ENCODE measurements at regions not wholly inside any gene's neighbourhood (a gene's known extent, or its start where the extent isn't known, plus 50 kb on each side); places are given as distances from the start of the nearest gene placed in this dataset.

GRCh38 chr11:79794057-79794456 lies 353.2 kb upstream of the TENM4 start:
- POLR2A ChIA-PET: no interaction called here
- ATAC-seq (no peak), DNase-seq (no peak)
- no peak for TF ChIP-seq CTCF (IDR thresholded peaks at IDR 0.05)
- Mint-ChIP-seq H3K36me3 (ENCODE audit: low read depth) (no peaks in the 10 kb centered on the region), H3K9me3 (peaks cover 6% of the 10 kb centered on the region), H3K4me1 (ENCODE audit: low read depth) (no peaks in the 10 kb centered on the region), H3K27me3 (no peaks in the 10 kb centered on the region), H3K27ac (no peak overlapping the region), H3K4me3 (no peak overlapping the region)
- intact Hi-C loops (cut with micrococcal nuclease): no loop called here
- CTCF ChIA-PET: no interaction called here

GRCh38 chr11:79786961-79787360 lies 346.1 kb upstream of the TENM4 start:
- intact Hi-C loops (cut with micrococcal nuclease): no loop called here
- ATAC-seq (no peak), DNase-seq (no peak)
- TF ChIP-seq CTCF (IDR thresholded peaks at IDR 0.05): no peak
- no peaks in the 10 kb centered on the region for H3K4me1 Mint-ChIP-seq (ENCODE audit: low read depth)
- ChIA-PET POLR2A (no interaction called here), CTCF (no interaction called here)
- H3K36me3 Mint-ChIP-seq (ENCODE audit: low read depth): no peaks in the 10 kb centered on the region
- H3K4me3 Mint-ChIP-seq: no peak overlapping the region
- no peaks in the 10 kb centered on the region for H3K27me3 Mint-ChIP-seq
- peaks cover 8% of the 10 kb centered on the region for H3K9me3 Mint-ChIP-seq
- no peak overlapping the region for H3K27ac Mint-ChIP-seq

GRCh38 chr11:79783833-79784232 lies 343.0 kb upstream of the TENM4 start:
- Mint-ChIP-seq H3K36me3 (ENCODE audit: low read depth) (no peaks in the 10 kb centered on the region), H3K9me3 (peaks cover 7% of the 10 kb centered on the region), H3K4me1 (ENCODE audit: low read depth) (no peaks in the 10 kb centered on the region), H3K27me3 (no peaks in the 10 kb centered on the region), H3K27ac (no peak overlapping the region), H3K4me3 (no peak overlapping the region)
- intact Hi-C loops (cut with micrococcal nuclease): no loop called here
- CTCF ChIA-PET: no interaction called here
- POLR2A ChIA-PET: no interaction called here
- ATAC-seq: no peak
- no peak for DNase-seq
- TF ChIP-seq CTCF (IDR thresholded peaks at IDR 0.05): no peak

- ChIA-PET CTCF (no interaction called here), POLR2A (no interaction called here)
- H3K4me1 Mint-ChIP-seq (ENCODE audit: low read depth): no peaks in the 10 kb centered on the region
- no peak overlapping the region for H3K27ac Mint-ChIP-seq
- TF ChIP-seq CTCF (IDR thresholded peaks at IDR 0.05): no peak
- peaks cover 8% of the 10 kb centered on the region for H3K9me3 Mint-ChIP-seq
- intact Hi-C loops (cut with micrococcal nuclease): no loop called here
- DNase-seq (no peak), ATAC-seq (no peak)
- H3K27me3 Mint-ChIP-seq: no peaks in the 10 kb centered on the region
- H3K4me3 Mint-ChIP-seq: no peak overlapping the region
- H3K36me3 Mint-ChIP-seq (ENCODE audit: low read depth): no peaks in the 10 kb centered on the region
Measured at GRCh38 chr11:79768343-79768742, 327.5 kb upstream of the TENM4 start.

GRCh38 chr11:79762279-79762921 lies 321.6 kb upstream of the TENM4 start:
- no peak for DNase-seq
- ATAC-seq: no peak
- Mint-ChIP-seq H3K4me3 (no peak overlapping the region), H3K27me3 (no peaks in the 10 kb centered on the region), H3K4me1 (ENCODE audit: low read depth) (no peaks in the 10 kb centered on the region), H3K36me3 (ENCODE audit: low read depth) (no peaks in the 10 kb centered on the region), H3K9me3 (peaks cover 11% of the 10 kb centered on the region), H3K27ac (no peak overlapping the region)
- TF ChIP-seq CTCF (IDR thresholded peaks at IDR 0.05): no peak
- POLR2A ChIA-PET: no interaction called here
- intact Hi-C loops (cut with micrococcal nuclease): no loop called here
- CTCF ChIA-PET: no interaction called here
